Ramos (cell line): ENCODE measurements at regions not wholly inside any gene's neighbourhood (a gene's known extent, or its start where the extent isn't known, plus 50 kb on each side); places are given as distances from the start of the nearest gene placed in this dataset.

ENCODE experiments used
- in situ Hi-C: fragments of 300-500 bp; cut with MboI; formaldehyde crosslinking; loops from one replicate; pipeline ENCODE4 v1.14.3; 2022; ENCODE audit warnings: low sequenced_read_pairs; ENCODE audit not compliant: unreplicated experiment

DNA sequence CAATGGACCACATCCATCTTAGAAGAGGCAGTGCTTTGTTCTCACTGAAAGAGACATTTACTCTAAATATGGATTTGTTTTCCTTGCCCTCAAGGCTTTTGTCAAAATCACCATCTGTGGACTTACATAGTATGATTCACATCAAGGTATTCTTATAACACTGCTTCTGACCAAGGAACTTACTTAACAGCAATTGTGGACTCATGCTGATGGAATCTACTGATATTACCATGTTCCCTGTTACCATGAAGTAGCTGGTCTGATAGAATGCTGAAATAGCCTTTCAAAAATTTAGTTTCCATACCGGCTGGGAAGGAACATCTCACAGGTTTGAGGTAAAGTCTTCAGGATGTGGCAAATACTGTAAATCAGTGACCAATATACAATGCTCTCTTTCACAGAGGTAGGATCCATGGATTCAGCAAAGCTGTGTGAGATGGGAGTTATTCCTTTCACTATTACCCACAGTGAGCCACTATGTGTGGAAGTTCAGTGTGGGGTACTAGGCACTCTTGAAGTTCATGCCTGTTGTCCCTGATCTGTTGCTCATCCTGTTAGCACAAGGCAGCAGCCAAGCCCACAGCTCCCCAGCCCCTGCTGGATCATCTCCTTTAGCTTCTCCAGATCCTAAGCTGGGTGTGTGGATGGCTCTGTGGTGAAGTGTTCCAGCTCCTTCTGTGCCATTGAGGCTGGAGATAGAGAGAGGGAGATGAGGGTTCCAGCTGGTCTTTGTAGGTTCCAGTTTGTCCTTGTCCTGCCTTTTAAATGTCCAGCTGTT, 126.4 kb downstream of the ATP23 start:
- in situ Hi-C loops: no loop called here

DNA sequence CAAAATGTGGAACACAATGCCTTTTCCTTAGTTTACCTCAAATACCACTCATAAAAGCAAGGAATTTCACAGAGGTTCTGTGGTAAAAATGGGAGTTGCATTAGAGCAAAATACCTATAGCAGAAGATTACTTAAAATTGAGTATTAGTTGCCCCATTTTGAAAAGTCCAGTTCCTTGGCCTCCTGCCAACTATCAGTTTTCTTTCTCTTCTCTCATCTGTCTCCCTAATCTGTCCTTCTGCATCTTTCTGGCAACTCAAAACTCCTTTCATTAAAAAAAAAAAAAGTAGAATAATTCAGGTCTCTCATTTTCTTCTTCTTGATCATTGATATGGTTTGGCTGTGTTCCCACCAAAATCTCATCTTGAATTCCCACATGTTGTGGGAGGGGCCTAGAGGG, 127.3 kb downstream of the ATP23 start:
- in situ Hi-C loops: no loop called here

DNA sequence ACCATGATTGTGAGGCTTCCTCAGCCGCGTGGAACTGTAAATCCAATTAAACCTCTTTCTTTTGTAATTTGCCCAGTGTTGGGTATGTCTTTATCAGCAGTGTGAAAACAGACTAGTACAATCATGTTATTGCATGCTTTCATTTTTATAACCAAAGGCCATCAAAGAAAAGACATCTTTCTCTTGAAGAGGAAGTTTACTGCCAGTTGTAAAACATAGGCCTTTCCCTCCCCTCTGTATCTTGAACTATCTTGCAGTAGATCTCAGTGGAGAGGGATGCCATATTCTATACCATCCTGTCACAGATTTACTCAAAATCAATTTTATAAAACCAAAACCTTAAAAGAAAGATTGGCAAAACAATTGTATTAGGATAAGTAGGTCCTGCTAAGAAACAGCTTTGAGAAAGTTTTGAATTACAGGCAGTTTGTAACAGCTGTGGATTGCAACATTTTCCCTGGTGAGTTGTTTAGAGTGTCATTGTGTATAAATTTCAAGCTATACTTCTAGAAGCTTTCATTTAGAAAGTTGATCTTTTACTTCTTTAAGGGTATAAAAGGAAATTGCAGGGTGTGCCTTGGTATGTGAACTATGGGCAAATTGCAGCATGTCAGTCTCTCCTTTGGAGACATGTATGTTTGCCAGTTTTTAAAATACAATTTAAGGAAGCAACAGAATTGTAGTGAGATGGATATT, 128.0 kb downstream of the ATP23 start:
- in situ Hi-C loops: no loop called here

DNA sequence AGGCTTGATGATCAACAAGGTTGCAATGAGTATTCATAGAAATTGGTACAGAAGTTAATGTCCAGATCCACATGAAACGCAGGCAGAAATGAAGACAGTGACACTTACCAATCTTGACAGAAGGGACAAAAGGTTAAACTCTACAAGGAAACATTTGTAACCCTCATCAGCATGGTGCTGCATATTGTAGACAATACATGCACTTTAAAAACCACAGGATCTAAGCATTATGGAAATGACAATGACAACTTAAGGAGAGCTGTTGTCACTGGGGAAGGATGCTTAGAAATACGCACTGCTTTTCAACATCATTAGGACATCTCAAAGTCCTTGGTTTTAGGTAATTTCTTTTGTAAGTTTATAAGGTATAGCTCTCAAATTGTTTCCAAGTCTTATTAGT, 130.6 kb downstream of the ATP23 start:
- in situ Hi-C loops: no loop called here

DNA sequence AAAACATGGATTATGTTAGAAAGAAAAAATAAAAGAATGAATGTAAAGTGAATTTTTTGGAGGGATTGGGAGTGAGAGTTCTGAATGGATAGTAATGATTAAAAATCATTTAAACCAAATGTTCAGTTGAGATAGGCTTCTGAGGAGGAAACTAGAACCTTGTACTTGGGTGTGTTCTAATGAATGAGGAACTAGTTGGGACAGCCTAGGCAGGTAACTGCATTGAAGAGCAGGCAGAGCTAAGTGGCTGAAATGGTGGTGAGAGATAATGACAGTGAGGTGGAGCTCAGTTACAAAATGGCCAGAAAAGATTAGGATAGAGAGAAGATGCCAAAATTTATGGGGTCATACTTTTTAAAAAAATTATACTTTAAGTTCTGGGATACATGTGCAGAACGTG, 132.9 kb downstream of the ATP23 start:
- in situ Hi-C loops: no loop called here

DNA sequence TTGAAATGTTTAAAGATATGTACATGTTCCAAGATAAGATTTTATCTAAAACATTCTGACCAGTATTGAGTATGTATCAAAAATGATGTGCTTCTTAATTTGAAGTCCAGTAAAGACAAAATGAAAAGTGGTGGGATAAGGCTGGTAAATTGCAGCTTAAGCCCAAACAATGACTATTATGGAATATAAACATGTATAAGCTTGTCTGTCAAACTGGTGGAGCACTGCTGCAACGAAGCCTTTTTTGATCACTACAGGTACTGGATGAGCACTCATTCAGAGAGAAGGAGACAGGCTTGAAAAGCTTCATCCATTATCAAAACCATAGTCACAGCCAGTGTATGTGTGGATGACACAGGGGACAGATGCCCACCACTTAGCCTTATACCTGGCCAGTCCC, 138.4 kb downstream of the ATP23 start:
- in situ Hi-C loops: no loop called here

DNA sequence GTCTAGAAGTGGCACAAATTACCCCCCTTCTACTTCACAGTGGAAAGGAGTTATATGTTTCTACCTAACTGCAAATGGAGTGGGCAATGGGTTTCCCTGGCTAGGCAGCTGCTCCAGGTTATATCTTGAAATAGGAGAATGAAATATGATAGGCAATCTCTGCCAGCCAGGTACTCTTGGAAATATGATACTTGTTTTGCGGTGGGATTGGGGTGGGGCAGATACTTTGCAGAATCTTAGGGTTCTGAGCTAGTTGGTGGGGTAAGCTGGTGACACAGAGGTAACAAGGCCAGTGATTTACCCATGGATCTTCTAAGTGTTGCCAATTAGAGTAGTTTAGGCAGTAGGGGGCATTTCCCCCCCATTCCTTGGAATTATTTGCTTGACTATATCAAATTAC, 140.1 kb downstream of the ATP23 start:
- in situ Hi-C loops: no loop called here

DNA sequence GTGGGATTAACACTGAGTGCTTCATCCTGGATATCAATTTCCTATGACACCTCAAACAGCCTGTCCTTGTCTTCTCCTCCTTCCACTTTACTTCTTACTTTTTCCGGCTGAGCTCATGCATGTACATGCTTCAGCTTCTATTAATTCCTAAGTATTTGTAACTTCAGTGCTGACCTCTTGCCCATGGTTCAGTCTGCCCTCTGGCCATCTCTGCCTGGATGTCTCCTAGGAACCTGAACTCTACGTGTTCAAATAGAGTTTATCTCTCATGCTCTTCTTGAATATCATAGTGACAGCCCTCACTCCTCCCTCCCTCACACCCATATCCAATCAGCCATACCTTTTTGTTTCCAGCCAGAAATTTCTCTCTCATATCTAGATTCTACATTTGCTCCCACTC, 141.6 kb downstream of the ATP23 start:
- in situ Hi-C loops: no loop called here

DNA sequence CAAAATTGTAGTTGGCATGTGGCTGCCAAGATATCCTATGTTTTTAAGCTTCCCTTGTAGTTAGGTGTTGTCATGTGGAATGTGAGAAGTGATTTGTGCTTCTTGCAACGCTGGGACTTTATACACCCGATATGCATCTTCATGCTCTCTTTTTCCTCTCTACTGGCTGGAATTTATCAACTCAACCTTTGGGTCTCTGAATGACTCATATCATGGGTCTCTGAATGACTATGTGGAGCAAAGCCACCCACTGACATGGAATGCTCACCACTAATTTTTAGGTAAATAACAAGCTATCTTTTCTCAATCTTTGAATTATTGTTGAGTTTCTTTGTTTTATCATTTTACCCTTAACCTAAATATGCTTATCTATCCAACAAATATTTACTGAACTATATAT, 144.6 kb downstream of the ATP23 start:
- in situ Hi-C loops: no loop called here

DNA sequence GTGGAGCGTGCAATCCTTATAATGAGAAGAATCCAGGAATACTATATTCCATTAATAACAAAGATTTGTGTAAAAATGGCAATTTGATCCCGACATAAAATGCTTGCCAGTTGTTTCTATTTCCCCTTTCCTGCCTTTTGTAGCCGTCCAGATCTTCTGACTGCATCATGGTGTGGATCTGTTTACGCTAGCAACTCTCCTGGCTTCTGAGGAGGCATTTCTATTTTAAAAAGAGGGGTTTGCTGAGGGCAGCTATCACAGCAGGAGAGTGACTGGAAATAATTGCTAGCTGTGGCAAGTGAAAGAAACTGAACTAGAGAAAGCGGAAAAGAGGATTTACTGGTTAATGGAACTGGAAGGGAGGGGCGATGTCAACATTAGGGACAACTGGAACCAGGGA, 145.6 kb downstream of the ATP23 start:
- in situ Hi-C loops: no loop called here

DNA sequence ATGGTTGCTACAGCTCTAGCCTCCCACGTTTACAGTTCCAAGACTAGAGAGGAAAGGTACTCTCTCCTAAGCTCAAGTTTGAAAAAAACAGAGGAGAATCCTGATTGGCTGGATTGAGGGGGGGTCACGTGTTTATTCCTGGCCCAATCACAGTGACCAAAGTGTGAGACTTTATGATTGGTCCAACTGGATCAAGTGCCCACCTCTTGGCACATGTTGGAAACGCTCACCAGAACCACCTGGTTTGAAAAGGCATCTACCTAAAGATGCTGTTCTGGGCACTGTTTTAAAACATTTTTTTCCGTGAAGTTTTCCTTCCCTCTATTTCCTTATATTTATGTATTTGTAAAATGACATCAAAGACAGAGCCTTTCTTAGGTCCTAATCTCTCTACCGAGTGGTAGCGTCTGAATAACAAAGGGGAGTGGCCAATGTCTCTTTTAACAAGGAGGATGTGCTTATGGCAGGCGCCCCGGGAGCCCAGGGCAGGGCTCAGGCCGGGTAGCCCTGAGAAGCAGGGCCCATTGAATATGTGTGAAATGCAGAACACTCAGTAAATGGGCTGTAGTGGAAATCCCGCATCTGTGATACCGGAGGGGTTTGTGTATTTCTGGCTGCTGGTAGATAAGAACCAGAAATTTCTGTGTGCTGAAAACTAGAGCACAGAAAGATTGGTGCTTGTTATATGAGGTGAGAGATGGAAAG, 146.2 kb downstream of the ATP23 start:
- in situ Hi-C loops: no loop called here

DNA sequence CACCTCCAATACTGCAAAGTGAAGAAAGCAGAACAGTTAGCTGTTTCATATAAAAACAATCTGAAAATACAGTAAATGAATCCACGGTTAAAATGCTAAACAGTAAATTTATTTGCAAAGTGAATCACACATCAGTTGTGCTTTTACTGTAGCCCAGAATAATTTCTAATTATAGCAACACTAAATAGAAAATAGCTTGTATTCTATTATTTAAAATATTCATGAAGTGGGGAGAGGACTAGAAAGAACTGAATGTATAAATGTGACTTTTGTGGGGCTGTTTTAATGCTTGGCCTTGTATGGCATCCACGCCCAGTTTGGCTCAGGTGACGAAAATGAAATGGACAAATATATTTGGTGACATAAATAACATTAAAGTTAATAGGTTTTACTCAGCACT, 148.2 kb downstream of the ATP23 start:
- in situ Hi-C loops: no loop called here

DNA sequence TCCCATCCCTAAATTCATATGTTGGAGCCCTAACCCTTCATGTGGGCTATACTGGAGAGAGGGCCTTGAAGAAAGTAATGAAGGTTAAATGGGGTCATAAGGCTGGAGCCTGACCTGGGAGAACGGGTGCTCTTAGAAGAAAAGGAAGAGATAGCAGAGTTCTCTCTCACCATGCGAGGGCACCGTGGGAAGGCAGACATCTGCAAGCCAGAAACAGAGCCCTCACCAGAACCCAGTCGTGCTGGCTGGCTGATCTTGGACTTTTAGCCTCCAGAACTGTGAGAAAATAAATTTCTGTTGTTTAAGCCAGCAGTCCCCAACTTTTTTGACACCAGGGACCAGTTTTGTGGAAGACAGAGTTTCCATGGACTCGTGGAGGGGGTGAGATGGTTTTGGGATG, 149.3 kb downstream of the ATP23 start:
- in situ Hi-C loops: no loop called here

DNA sequence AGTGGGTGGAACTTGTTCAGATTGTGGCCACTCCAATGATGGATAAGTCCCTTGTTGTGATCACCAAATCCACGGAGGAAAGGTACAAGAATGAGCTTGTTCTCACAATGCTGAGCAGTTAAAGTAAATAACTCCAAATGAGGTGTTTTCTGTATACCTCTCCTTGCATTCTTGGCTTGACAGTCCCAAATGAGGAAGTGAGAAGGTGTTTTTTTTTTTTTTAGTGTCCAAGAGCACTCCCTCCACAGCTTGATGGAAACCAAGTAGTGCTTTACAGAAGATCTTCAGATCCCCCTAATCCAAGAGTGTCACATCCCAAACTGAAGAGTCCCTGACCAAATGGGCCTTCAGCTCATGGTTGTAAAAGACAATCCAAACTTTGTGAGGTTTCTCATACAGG, 153.6 kb downstream of the ATP23 start:
- in situ Hi-C loops: no loop called here

DNA sequence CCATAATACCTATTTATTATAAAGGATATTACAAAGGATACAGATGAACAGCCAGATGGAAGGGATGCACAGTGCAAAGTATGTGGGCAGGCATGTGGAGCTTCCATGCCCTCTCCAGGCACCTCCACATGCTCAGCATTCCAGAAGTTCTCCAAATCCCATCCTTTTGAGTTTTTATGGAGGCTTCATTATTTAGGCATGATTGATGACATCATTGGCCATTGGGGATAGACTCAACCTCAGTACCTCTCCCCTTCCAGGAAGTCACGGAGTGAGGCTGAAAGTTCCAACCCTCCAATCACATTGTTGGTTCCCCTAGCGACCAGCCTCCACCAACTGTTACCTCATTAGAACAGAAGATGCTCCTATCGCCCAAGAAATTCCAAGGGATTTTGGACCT, 156.4 kb downstream of the ATP23 start:
- in situ Hi-C loops: no loop called here

DNA sequence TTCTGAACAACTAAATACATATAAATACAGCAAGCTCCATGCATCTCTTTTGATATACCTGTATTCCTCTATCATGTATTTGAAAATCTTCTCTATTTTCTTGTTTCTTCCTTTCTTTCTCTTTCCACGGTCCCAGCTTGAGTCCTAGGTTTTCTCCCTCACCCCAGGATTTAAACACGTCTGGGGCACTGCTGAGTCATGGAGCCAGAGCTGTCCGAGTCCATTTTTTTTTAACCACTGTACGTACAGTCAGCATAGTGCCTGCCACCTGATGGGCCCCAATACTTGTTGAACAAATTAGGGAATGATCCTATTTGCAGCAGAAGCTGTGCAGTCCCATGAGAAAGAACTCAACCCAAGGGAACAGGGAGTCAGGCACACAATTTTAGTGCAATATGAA, 158.1 kb downstream of the ATP23 start:
- in situ Hi-C loops: no loop called here

DNA sequence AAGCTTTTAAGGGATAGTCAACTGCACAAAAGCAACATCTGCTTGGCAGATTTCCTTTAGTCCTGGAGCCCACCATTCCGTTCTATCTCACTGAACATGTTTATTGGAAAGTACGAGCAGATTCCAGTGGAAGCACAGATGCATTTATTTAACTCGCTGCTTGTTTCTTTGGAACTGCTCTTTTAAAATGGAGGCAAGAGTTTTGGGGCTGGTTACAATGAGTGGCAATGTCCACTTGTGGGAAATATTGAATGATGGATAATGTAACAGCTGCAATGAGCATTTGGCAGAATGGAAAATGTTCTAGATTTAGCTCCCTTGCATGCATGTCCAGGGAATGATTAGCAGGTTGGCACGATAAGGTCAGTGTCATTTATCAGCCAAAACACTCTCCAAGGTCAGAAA, 163.0 kb downstream of the ATP23 start:
- in situ Hi-C loops: no loop called here

DNA sequence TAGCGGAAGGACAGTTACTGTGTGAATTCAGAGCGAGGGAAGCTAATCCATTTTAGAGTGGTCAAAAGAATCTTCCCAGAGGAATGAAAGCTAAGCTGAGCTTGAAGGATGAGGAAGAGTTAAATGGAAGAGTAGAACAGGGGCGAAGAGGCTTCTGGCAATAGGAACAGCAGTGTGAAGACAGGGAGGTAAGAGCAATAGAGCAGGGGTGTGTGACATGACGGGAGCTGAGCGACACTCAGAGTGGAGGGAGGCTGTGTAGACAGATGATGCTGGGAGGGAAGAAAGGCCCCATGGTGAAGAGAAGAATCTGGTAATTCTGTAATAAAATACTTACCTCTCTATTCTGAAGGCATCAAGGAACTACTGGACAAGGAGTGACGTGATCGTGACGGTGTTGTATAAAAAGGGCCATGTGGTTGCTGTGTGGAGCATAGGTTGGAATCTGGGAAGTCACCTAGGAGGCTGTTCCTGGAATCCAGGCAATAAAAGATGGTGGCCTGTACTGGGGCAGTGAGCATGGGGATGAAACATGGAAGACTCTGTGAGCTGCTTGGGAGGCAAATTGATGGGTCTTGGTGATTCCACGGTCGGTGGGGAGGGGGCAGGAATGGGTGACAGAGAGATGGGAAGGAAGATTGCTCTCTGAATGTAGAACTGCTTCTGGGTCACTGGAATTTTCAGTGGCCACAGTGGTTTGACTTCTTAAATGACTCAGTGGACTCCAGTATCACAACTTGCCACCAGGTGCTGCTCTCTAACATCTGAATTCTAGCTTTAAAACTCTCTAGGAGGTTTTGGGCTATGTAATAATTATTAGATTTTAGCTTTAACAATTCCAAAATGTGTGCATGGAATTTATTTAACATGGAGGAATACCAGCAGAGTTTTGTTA, 164.1 kb downstream of the ATP23 start:
- in situ Hi-C loops: no loop called here

DNA sequence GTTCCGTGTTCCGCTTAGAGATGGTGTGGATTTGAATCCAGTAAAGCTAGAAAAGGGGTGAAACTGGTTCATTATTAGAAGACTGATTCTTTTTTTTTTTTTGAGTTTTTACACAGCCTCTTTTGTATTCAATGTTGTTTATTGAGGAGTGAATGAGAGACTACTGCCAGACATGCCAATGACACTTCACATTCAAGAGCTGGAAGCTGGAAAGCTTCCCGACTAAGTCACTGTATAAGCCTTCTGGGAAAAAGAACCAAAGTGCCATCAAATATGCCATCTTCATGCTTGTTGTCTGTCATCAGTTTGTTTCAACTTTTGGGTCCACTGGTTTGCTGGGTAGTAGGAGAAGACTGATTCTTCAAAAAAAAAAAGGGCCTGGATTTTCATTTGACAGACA, 164.8 kb downstream of the ATP23 start:
- in situ Hi-C loops: no loop called here

DNA sequence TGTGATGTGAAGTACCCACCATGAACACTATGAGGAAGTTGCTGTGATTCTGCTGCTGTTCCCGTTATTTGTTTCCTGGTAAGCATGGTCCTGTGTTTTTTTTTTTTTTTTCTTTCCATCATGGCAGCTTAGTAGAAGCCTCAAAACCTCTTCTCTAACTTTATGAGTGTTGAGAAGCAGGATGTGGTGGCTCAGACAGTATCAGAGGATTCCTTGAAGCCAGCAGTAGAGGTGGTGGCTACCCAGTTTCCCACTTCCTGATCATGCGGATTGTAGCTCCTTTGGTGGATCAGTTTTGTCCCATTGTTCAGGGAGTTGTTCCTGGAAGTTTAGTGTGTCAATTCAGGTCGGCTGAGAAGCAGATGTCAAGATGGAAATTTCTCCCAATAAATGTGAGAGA, 175.8 kb downstream of the ATP23 start:
- in situ Hi-C loops: no loop called here

DNA sequence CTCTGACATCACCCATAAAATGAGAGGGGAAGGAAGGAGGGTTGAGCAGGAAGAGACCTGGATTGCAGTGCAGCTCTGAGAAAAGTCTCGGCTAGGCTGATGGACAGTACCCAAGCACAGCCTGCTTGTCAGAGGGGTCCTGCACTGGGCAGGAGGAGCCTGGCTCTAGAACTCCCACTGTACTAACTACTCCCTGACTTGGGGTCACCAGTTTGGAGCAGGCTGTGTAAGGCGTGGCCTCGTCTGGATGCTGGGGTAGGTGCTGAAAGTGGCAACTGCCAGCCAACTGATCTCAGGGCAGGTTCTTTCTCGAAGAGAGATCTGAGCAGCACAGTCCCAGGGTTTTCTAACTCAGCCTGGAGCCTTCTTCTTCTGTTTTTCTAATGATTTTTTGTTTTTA, 176.3 kb downstream of the ATP23 start:
- in situ Hi-C loops: no loop called here
